ENCODE measurements at regions not wholly inside any gene's neighbourhood (a gene's known extent, or its start where the extent isn't known, plus 50 kb on each side); places are given as distances from the start of the nearest gene placed in this dataset.

GRCh38 chr5:96075579-96076289 is 114.1 kb upstream of the ELL2 start:
- TF ChIP-seq EZH2 (IDR thresholded peaks at IDR 0.05; ENCODE audit: borderline replicate concordance, low read length), result no peak
- TF ChIP-seq CTCF (conservative IDR thresholded peaks at IDR 0.05 in 1 of 2, IDR thresholded peaks at IDR 0.05 in 1 of 2; ENCODE audit: extremely low read depth in 1 of 2, insufficient read depth in 1 of 2, low read depth in 1 of 2, low read length in 2 of 2), result no peak

Measured in mammary epithelial cell (primary cell).